Mesodermal cell (in vitro differentiated cells): ENCODE measurements at regions not wholly inside any gene's neighbourhood (a gene's known extent, or its start where the extent isn't known, plus 50 kb on each side); places are given as distances from the start of the nearest gene placed in this dataset.
"Not testable (repeated sequence)": the region's sequence is repeated elsewhere in the genome, so short reads cannot be mapped to it uniquely, and the experiment has no call there.

Experiments
- H3K27ac ChIP-seq: 2 replicates; pipeline ENCODE4 v1.7.0; 2013; ENCODE audit warnings: mild to moderate bottlenecking, low read depth, low read length, moderate library complexity; ENCODE audit not compliant: severe bottlenecking
- H3K36me3 ChIP-seq: 2 replicates; pipeline ENCODE4 v1.7.1; 2013; ENCODE audit warnings: mild to moderate bottlenecking, low read length, moderate library complexity; ENCODE audit not compliant: control insufficient read depth, insufficient read depth
- H3K4me1 ChIP-seq: one replicate; pipeline ENCODE4 v1.7.1; 2013; ENCODE audit warnings: mild to moderate bottlenecking, low read length; ENCODE audit not compliant: insufficient read depth, control insufficient read depth, poor library complexity, severe bottlenecking
- H3K4me3 ChIP-seq: 2 replicates; pipeline ENCODE4 v1.7.0; 2013; ENCODE audit warnings: low read length, control low read depth, mild to moderate bottlenecking; ENCODE audit not compliant: insufficient read depth, poor library complexity, severe bottlenecking; ENCODE audit errors: extremely low read depth
- H3K9me3 ChIP-seq: 2 replicates; pipeline ENCODE4 v1.7.1; 2013; ENCODE audit warnings: mild to moderate bottlenecking, low read length, moderate library complexity; ENCODE audit not compliant: control insufficient read depth
- WGBS, 2 experiments: methylation state at CpG; one replicate each; pipeline ENCODE4 v1.1.5; 2013; ENCODE audit warnings: missing lambda C conversion rate in 2 of 2; ENCODE audit not compliant: insufficient coverage in 2 of 2; 5-methylcytosine and 5-hydroxymethylcytosine counted together

- peaks cover 5% of the 10 kb centered on the region for H3K4me1 ChIP-seq
- no peaks in the 10 kb centered on the region for H3K36me3 ChIP-seq
- 83% methylated on average over 1 of the region's 2 CpGs; no CpG with 5 or more reads in 1 of the 2 experiments for WGBS, 2 experiments
- no peak overlapping the region for H3K4me3 ChIP-seq
- no peak overlapping the region for H3K27ac ChIP-seq
- no peaks in the 10 kb centered on the region for H3K9me3 ChIP-seq
These were observed 50.8 kb upstream of the SEL1L start for GRCh38 chr14:81584495-81584894.

GRCh38 chr14:81589381-81590065, 55.9 kb upstream of the SEL1L start:
- 80 to 92% methylated on average over 1 to 3 of the region's 7 CpGs for WGBS, 2 experiments
- Histone ChIP-seq H3K4me1 (no peaks in the 10 kb centered on the region), H3K27ac (no peak overlapping the region), H3K4me3 (no peak overlapping the region), H3K9me3 (no peaks in the 10 kb centered on the region), H3K36me3 (no peaks in the 10 kb centered on the region)

GRCh38 chr14:81591266-81591665, 57.6 kb upstream of the SEL1L start:
- Histone ChIP-seq H3K27ac (no peak overlapping the region), H3K36me3 (no peaks in the 10 kb centered on the region), H3K4me1 (no peaks in the 10 kb centered on the region), H3K4me3 (no peak overlapping the region), H3K9me3 (no peaks in the 10 kb centered on the region)
- 83 to 92% methylated on average over 1 of the region's 3 CpGs for WGBS, 2 experiments

GRCh38 chr14:81594012-81594411, 60.4 kb upstream of the SEL1L start:
- H3K27ac ChIP-seq, result peak overlapping the region; percentile 47

GRCh38 chr14:81605660-81606059, 72.0 kb upstream of the SEL1L start:
- Histone ChIP-seq H3K27ac (no peak overlapping the region), H3K4me3 (no peak overlapping the region), H3K9me3 (no peaks in the 10 kb centered on the region), H3K4me1 (no peaks in the 10 kb centered on the region), H3K36me3 (no peaks in the 10 kb centered on the region)
- 90 to 100% methylated on average over 1 to 4 of the region's 6 CpGs for WGBS, 2 experiments

More at GRCh38 chr14:81594012-81594411, 60.4 kb upstream of the SEL1L start:
- H3K4me3 ChIP-seq, result no peak overlapping the region
- H3K36me3 ChIP-seq, result no peaks in the 10 kb centered on the region
- WGBS, 2 experiments, result 70 to 76% methylated on average over 2 to 3 of the region's 6 CpGs
- no peaks in the 10 kb centered on the region for H3K4me1 ChIP-seq
- H3K9me3 ChIP-seq, result no peaks in the 10 kb centered on the region

DNA sequence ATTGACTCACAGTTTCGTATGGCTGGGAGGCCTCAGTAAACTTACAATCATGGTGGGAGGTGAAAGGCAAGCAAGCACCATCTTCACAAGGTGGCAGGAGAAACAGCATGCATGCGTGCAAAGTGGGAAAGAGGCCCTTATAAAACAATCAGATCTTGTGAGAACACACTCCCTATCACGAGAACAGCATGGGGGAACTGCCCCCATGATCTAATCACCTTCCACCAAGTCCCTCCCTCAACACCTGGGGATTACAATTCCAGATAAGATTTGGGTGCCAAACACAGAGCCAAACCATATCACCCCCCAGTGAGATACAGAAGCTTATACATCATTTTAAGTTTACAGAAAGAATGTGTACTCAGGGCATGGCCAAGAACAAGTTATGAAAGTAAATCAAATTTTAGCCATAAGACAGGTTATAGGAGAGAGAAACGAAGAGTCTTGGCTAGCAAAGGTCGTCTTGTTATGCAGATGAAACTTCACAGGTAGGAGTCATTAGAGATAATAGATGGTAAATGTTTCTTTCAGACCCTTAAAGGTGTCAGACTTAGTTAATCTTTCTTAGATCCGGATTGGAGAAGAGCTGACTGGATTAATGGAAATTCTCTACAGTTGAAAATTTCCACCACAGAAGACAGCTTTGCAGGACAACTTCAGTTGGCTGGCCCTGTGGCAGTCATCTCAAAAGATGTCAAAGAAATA, 79.8 kb upstream of the SEL1L start:
- Histone ChIP-seq H3K4me3 (no peak overlapping the region), H3K27ac (no peak overlapping the region), H3K9me3 (no peaks in the 10 kb centered on the region), H3K36me3 (no peaks in the 10 kb centered on the region), H3K4me1 (no peaks in the 10 kb centered on the region)
- WGBS, 2 experiments, result 57 to 60% methylated on average over 4 to 6 of the region's 6 CpGs

DNA sequence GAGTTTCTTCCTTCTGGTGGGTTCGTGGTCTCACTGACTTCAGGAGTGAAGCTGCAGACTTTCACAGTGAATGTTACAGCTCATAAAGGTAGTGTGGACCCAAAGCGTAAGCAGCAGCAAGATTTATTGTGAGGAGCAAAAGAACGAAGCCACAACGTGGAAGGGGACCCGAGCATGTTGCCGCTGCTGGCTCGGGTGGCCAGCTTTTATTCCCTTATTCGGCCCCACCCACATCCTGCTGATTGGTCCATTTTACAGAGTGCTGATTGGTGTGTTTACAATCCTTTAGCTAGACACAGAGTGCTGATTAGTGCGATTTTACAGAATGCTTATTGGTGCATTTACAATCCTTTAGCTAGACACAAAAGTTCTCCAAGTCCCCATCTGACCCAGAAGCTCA, 80.6 kb upstream of the SEL1L start:
- WGBS, 2 experiments, result 93 to 97% methylated on average over 5 of the region's 9 CpGs
- not testable (repeated sequence) for H3K4me1 ChIP-seq, H3K36me3 ChIP-seq, H3K4me3 ChIP-seq, H3K27ac ChIP-seq, H3K9me3 ChIP-seq

- 82 to 89% methylated on average over 2 to 3 of the region's 3 CpGs for WGBS, 2 experiments
- Histone ChIP-seq H3K4me3 (no peak overlapping the region), H3K9me3 (no peaks in the 10 kb centered on the region), H3K4me1 (no peaks in the 10 kb centered on the region), H3K27ac (no peak overlapping the region), H3K36me3 (no peaks in the 10 kb centered on the region)
These were observed 85.0 kb upstream of the SEL1L start for GRCh38 chr14:81618695-81619094.

- no peak overlapping the region for H3K4me3 ChIP-seq
- H3K36me3 ChIP-seq, result no peaks in the 10 kb centered on the region
- no peaks in the 10 kb centered on the region for H3K4me1 ChIP-seq
- H3K27ac ChIP-seq, result no peak overlapping the region
- WGBS, 2 experiments, result 83 to 90% methylated on average over 1 to 2 of the region's 6 CpGs
- no peaks in the 10 kb centered on the region for H3K9me3 ChIP-seq
These were observed 86.2 kb upstream of the SEL1L start for GRCh38 chr14:81619816-81620215.

- WGBS, 2 experiments, result 92% methylated on average over 31 to 39 of the region's 55 CpGs
- not testable (repeated sequence) for H3K4me3 ChIP-seq, H3K27ac ChIP-seq, H3K36me3 ChIP-seq, H3K4me1 ChIP-seq, H3K9me3 ChIP-seq
These were observed 90.2 kb upstream of the SEL1L start for GRCh38 chr14:81623771-81624396.

DNA sequence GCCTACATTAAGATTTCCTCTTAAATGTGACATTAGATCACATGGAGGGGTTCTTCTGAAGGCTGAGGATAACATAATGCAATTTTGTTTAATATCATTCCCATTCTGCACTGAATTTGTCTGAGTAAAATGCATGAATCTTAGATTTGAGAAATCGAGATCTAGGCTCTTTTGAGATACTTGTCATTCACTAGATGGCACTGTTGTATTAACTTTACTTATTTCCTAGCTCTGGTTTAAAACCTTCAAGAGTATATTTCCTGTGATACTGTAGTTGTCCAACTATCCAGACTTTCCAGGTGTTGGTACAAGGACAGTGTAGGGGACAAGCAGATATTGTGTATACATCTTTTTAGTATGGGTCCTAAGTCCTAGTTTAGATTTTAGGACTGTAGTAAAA, 91.7 kb upstream of the SEL1L start:
- Histone ChIP-seq H3K4me1 (no peaks in the 10 kb centered on the region), H3K27ac (no peak overlapping the region), H3K9me3 (no peaks in the 10 kb centered on the region), H3K4me3 (no peak overlapping the region), H3K36me3 (no peaks in the 10 kb centered on the region)
- WGBS, 2 experiments, result no CpG with 5 or more reads among the region's 1 CpG
